Panc1 (cell line): ENCODE measurements at regions not wholly inside any gene's neighbourhood (a gene's known extent, or its start where the extent isn't known, plus 50 kb on each side); places are given as distances from the start of the nearest gene placed in this dataset.

Experiments
- ATAC-seq: fragments of 200-7000 bp; cut with Tn5 transposase; 2 replicates; pipeline ENCODE4 v1.9.1; 2020; ENCODE audit warnings: mild to moderate bottlenecking, moderate library complexity
- BruUV-seq: library from RNA; stranded (reverse); fragments of 400-500 nt; replicated peaks from 2 replicates; lab custom pipeline; 2021; lab: Mats Ljungman, UMichigan
- CTCF ChIA-PET: fragments of 300-600 bp; sonication (Branson Sonifier 250); formaldehyde crosslinking; loops from one replicate; lab custom pipeline; 2022; ENCODE audit warnings: antibody characterized with exemption; lab: Charles Lee
- POLR2A ChIA-PET: fragments of 300-600 bp; sonication (Branson Sonifier 250); formaldehyde crosslinking; loops from one replicate; lab custom pipeline; 2022; ENCODE audit warnings: antibody characterized with exemption; lab: Charles Lee
- DNase-seq: peaks from one replicate; pipeline ENCODE4 v3.0.0-alpha.2; 2010; ENCODE audit warnings: low read depth, low spot score
- H3K27ac ChIP-seq: 2 replicates; pipeline ENCODE4 v1.5.1; 2011; ENCODE audit warnings: mild to moderate bottlenecking, low read length, inconsistent platforms
- H3K27me3 ChIP-seq: fragments of 200-500 bp; sonication (Bioruptor generic); 2 replicates; pipeline ENCODE4 v1.6.0; 2014; ENCODE audit warnings: low read length, inconsistent platforms; ENCODE audit not compliant: control insufficient read depth, insufficient read depth
- H3K36me3 ChIP-seq: fragments of 200-500 bp; sonication (Bioruptor generic); 2 replicates; pipeline ENCODE4 v1.5.1; 2014; ENCODE audit warnings: inconsistent platforms, mild to moderate bottlenecking, low read length, moderate library complexity; ENCODE audit not compliant: control insufficient read depth, insufficient read depth
- H3K4me1 ChIP-seq: 2 replicates; pipeline ENCODE4 v1.5.1; 2011; ENCODE audit warnings: inconsistent platforms, mild to moderate bottlenecking, low read length, moderate library complexity; ENCODE audit not compliant: control insufficient read depth, insufficient read depth
- H3K4me3 ChIP-seq, 2 experiments: 2 replicates each; pipeline ENCODE4 v1.5.1; 2011 to 2012; ENCODE audit warnings: low read depth in 2 of 2, low read length in 2 of 2, mild to moderate bottlenecking in 2 of 2, inconsistent platforms in 1 of 2, moderate library complexity in 1 of 2
- H3K9me3 ChIP-seq: fragments of 200-500 bp; sonication (Bioruptor generic); 2 replicates; pipeline ENCODE4 v1.5.1; 2014; ENCODE audit warnings: low read depth, mild to moderate bottlenecking, inconsistent platforms, low read length, moderate library complexity; ENCODE audit not compliant: control insufficient read depth, insufficient read depth
- CTCF ChIP-seq: fragments of 450-650 bp; IDR thresholded peaks from 2 replicates; pipeline ENCODE4 v1.5.1; 2017; ENCODE audit warnings: mild to moderate bottlenecking
- POLR2AphosphoS5 ChIP-seq: IDR thresholded peaks from 2 replicates; pipeline ENCODE4 v1.6.1; 2012; ENCODE audit warnings: mild to moderate bottlenecking, low read depth, low read length, moderate library complexity
- SIN3A ChIP-seq: IDR thresholded peaks from 2 replicates; pipeline ENCODE4 v1.6.1; 2012; ENCODE audit warnings: low read depth, mild to moderate bottlenecking, low read length, moderate library complexity, borderline replicate concordance; ENCODE audit not compliant: insufficient read depth
- TCF7L2 ChIP-seq: IDR thresholded peaks from 2 replicates; pipeline ENCODE4 v1.6.1; 2011; ENCODE audit warnings: mild to moderate bottlenecking, low read depth, low read length, inconsistent platforms
- in situ Hi-C: cut with HindIII; loops from 2 replicates; pipeline ENCODE4 v1.10.0; 2016; ENCODE audit warnings: low sequenced_read_pairs, low pct_unique_long_range_greater_than_20kb
- intact Hi-C: fragments of 100-400 bp; cut with micrococcal nuclease; formaldehyde crosslinking; loops from one replicate; pipeline ENCODE4 v1.10.0; 2022; ENCODE audit not compliant: unreplicated experiment
- TF ChIP-seq, protein P1 (sequence below), 2 experiments: IDR thresholded peaks; 2 replicates each; pipeline ENCODE4 v1.6.1; 2011 to 2012; ENCODE audit warnings: low read depth in 2 of 2, control low read depth in 1 of 2, low read length in 1 of 2, mild to moderate bottlenecking in 1 of 2, moderate library complexity in 1 of 2; ENCODE audit not compliant: insufficient read depth in 1 of 2

DNA sequence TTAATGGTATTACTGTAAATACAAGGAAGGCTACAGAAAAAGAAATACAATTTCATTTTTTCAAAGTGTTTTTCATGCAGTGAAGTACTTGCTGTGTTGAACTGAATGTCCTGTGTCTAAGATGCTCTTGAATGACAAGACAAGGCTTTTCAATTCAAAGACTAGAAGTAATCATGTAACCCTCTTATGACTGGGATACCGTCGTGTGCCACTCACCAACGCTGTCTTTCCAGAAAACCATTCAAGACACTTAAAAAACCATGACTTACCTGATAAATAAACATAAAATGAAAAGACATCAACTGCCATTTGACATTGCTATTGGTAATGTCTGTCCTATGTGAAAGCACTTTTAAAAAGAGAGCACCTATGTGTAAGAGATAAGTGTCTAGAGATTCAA is 183.1 kb upstream of the DPP10 start:
- Histone ChIP-seq H3K27me3 (no peaks in the 10 kb centered on the region), H3K4me1 (no peaks in the 10 kb centered on the region), H3K4me3 (no peak overlapping the region), H3K36me3 (no peaks in the 10 kb centered on the region), H3K27ac (no peak overlapping the region), H3K9me3 (no peaks in the 10 kb centered on the region)
- CTCF ChIA-PET: no interaction called here
- DNase-seq: no peak
- ATAC-seq: no peak
- intact Hi-C loops (no loop called here), in situ Hi-C loops (no loop called here)
- no TSS peak for BruUV-seq
- POLR2A ChIA-PET: no interaction called here
- TF ChIP-seq SIN3A (no peak), CTCF (no peak), POLR2AphosphoS5 (no peak)
- TF ChIP-seq, protein P1, sequence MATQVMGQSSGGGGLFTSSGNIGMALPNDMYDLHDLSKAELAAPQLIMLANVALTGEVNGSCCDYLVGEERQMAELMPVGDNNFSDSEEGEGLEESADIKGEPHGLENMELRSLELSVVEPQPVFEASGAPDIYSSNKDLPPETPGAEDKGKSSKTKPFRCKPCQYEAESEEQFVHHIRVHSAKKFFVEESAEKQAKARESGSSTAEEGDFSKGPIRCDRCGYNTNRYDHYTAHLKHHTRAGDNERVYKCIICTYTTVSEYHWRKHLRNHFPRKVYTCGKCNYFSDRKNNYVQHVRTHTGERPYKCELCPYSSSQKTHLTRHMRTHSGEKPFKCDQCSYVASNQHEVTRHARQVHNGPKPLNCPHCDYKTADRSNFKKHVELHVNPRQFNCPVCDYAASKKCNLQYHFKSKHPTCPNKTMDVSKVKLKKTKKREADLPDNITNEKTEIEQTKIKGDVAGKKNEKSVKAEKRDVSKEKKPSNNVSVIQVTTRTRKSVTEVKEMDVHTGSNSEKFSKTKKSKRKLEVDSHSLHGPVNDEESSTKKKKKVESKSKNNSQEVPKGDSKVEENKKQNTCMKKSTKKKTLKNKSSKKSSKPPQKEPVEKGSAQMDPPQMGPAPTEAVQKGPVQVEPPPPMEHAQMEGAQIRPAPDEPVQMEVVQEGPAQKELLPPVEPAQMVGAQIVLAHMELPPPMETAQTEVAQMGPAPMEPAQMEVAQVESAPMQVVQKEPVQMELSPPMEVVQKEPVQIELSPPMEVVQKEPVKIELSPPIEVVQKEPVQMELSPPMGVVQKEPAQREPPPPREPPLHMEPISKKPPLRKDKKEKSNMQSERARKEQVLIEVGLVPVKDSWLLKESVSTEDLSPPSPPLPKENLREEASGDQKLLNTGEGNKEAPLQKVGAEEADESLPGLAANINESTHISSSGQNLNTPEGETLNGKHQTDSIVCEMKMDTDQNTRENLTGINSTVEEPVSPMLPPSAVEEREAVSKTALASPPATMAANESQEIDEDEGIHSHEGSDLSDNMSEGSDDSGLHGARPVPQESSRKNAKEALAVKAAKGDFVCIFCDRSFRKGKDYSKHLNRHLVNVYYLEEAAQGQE (IDR thresholded peaks at IDR 0.05; ENCODE audit: insufficient read depth in 1 of 2, low read depth in 2 of 2, low read length in 1 of 2): no peak

GRCh38 chr2:114261366-114261765 is 181.1 kb upstream of the DPP10 start:
- POLR2A ChIA-PET: no interaction called here
- no peak overlapping the region for H3K27ac ChIP-seq
- DNase-seq (no peak), ATAC-seq (no peak)
- H3K27me3 ChIP-seq: no peaks in the 10 kb centered on the region
- H3K36me3 ChIP-seq: no peaks in the 10 kb centered on the region
- intact Hi-C loops: no loop called here
- no peak for TF ChIP-seq TCF7L2
- TF ChIP-seq, protein P1 (IDR thresholded peaks at IDR 0.05; ENCODE audit: insufficient read depth in 1 of 2, low read depth in 2 of 2, low read length in 1 of 2): no peak
- no peaks in the 10 kb centered on the region for H3K4me1 ChIP-seq
- CTCF ChIA-PET: no interaction called here
- no peak overlapping the region for H3K4me3 ChIP-seq
- in situ Hi-C loops: no loop called here
- BruUV-seq: no TSS peak
- no peaks in the 10 kb centered on the region for H3K9me3 ChIP-seq
